ENCODE measurements at regions not wholly inside any gene's neighbourhood (a gene's known extent, or its start where the extent isn't known, plus 50 kb on each side); places are given as distances from the start of the nearest gene placed in this dataset.
"Not testable (repeated sequence)": the region's sequence is repeated elsewhere in the genome, so short reads cannot be mapped to it uniquely, and the experiment has no call there.

DNA sequence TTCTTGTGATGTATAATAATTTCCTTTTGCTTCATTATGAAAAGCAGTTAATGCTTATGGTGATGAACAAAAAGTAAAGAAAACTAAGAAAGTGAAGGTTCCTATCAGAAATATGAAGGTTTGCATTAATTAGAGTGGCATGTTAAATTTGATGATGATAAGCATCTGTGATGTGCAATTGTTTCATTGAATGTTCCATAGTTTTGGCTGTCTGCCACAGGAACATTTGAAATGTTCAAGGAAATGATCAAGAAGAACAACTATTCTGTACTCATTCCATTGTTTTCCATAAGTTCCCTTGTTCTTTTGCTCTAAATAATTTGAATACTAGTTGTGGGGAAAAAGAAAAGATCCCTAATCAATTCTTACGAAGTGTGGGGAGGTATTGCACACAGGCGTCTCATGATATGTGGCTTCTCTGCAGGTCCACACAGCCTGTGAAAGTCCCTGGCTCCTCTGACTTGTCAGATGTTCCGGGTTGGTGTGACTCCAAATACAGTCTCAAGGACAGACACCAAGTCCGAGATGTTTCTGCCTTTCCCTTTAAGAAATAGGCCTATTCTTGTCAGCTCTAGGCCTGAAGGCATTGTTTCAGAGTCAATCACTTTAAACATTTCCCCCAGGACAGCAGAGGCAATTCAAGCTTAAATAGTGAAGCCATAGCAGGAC is 152.6 kb upstream of the MAST4 start:
- Histone ChIP-seq H3K27ac (ENCODE audit: extremely low read depth, low read depth, low read length) (no peak overlapping the region), H3K4me3 (ENCODE audit: low read depth, low read length) (no peak overlapping the region), H3K36me3 (ENCODE audit: control insufficient read depth in 2 of 2, insufficient read depth in 1 of 2, low read length in 2 of 2) (no peaks in the 10 kb centered on the region), H3K9me3 (ENCODE audit: control insufficient read depth, insufficient read depth, low read depth, low read length) (no peaks in the 10 kb centered on the region), H3K4me1 (ENCODE audit: control insufficient read depth, insufficient read depth, low read length) (no peaks in the 10 kb centered on the region)
- CTCF ChIA-PET, result interaction anchor here (1.1 kb wide), 1 partner anchor 137 kb away, joined by 4 read pairs; no protein-coding TSS in a partner anchor
- TF ChIP-seq ZNF274 (IDR thresholded peaks at IDR 0.05; ENCODE audit: low read length) (no peak), ZNF274 (tag by site-specific recombination; IDR thresholded peaks at IDR 0.05; ENCODE audit: borderline replicate concordance) (no peak), TRIM28 (IDR thresholded peaks at IDR 0.05; ENCODE audit: borderline replicate concordance, low read length) (no peak), REPIN1 (tag by site-specific recombination; IDR thresholded peaks at IDR 0.05; ENCODE audit: low read depth) (no peak), ZNF792 (tag by site-specific recombination; IDR thresholded peaks at IDR 0.05) (no peak), ZIC2 (tag by site-specific recombination; IDR thresholded peaks at IDR 0.05) (no peak), ZNF132 (tag by site-specific recombination; IDR thresholded peaks at IDR 0.05; ENCODE audit: borderline replicate concordance) (no peak), ZNF626 (tag by site-specific recombination; IDR thresholded peaks at IDR 0.05) (no peak), HOXD13 (CRISPR knock-in tag; IDR thresholded peaks at IDR 0.05; ENCODE audit: borderline replicate concordance) (no peak), ZBTB48 (tag by site-specific recombination; IDR thresholded peaks at IDR 0.05) (no peak), ZNF133 (tag by site-specific recombination; IDR thresholded peaks at IDR 0.05) (no peak), ZNF211 (tag by site-specific recombination; IDR thresholded peaks at IDR 0.05; ENCODE audit: low read depth) (no peak), ZNF777 (tag by site-specific recombination; IDR thresholded peaks at IDR 0.05; ENCODE audit: borderline replicate concordance) (no peak), ZBTB7A (tag by site-specific recombination; IDR thresholded peaks at IDR 0.05; ENCODE audit: low read depth) (no peak), SP2 (tag by site-specific recombination; IDR thresholded peaks at IDR 0.05) (no peak), ZFP3 (tag by site-specific recombination; IDR thresholded peaks at IDR 0.05; ENCODE audit: low read depth) (no peak), SCRT1 (tag by site-specific recombination; IDR thresholded peaks at IDR 0.05; ENCODE audit: borderline replicate concordance) (no peak)
- TF ChIP-seq, protein P1, sequence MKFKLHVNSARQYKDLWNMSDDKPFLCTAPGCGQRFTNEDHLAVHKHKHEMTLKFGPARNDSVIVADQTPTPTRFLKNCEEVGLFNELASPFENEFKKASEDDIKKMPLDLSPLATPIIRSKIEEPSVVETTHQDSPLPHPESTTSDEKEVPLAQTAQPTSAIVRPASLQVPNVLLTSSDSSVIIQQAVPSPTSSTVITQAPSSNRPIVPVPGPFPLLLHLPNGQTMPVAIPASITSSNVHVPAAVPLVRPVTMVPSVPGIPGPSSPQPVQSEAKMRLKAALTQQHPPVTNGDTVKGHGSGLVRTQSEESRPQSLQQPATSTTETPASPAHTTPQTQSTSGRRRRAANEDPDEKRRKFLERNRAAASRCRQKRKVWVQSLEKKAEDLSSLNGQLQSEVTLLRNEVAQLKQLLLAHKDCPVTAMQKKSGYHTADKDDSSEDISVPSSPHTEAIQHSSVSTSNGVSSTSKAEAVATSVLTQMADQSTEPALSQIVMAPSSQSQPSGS (tag by site-specific recombination; IDR thresholded peaks at IDR 0.05; ENCODE audit: low read depth), result no peak
- TF ChIP-seq, protein P2, sequence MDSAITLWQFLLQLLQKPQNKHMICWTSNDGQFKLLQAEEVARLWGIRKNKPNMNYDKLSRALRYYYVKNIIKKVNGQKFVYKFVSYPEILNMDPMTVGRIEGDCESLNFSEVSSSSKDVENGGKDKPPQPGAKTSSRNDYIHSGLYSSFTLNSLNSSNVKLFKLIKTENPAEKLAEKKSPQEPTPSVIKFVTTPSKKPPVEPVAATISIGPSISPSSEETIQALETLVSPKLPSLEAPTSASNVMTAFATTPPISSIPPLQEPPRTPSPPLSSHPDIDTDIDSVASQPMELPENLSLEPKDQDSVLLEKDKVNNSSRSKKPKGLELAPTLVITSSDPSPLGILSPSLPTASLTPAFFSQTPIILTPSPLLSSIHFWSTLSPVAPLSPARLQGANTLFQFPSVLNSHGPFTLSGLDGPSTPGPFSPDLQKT (IDR thresholded peaks at IDR 0.05; ENCODE audit: borderline replicate concordance, low read depth, low read length), result no peak
- TF ChIP-seq, protein P3, sequence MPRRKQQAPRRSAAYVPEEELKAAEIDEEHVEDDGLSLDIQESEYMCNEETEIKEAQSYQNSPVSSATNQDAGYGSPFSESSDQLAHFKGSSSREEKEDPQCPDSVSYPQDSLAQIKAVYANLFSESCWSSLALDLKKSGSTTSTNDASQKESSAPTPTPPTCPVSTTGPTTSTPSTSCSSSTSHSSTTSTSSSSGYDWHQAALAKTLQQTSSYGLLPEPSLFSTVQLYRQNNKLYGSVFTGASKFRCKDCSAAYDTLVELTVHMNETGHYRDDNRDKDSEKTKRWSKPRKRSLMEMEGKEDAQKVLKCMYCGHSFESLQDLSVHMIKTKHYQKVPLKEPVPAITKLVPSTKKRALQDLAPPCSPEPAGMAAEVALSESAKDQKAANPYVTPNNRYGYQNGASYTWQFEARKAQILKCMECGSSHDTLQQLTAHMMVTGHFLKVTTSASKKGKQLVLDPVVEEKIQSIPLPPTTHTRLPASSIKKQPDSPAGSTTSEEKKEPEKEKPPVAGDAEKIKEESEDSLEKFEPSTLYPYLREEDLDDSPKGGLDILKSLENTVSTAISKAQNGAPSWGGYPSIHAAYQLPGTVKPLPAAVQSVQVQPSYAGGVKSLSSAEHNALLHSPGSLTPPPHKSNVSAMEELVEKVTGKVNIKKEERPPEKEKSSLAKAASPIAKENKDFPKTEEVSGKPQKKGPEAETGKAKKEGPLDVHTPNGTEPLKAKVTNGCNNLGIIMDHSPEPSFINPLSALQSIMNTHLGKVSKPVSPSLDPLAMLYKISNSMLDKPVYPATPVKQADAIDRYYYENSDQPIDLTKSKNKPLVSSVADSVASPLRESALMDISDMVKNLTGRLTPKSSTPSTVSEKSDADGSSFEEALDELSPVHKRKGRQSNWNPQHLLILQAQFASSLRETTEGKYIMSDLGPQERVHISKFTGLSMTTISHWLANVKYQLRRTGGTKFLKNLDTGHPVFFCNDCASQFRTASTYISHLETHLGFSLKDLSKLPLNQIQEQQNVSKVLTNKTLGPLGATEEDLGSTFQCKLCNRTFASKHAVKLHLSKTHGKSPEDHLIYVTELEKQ (tag by site-specific recombination; IDR thresholded peaks at IDR 0.05; ENCODE audit: borderline replicate concordance), result no peak
- POLR2A ChIA-PET, result no interaction called here

DNA sequence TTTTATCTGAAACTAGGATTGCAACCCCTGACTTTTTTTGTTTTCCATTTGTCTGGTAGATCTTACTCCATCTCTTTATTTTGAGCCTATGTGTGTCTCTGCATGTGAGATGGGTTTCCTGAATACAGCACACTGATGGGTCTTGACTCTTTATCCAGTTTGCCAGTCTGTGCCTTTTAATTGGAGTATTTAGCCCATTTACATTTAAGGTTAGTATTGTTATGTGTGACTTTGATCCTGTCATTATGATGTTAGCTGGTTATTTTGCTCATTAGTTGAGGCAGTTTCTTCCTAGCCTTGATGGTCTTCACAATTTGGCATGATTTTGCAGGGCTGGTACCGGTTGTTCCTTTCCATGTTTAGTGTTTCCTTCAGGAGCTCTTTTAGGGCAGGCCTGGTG is 148.1 kb upstream of the MAST4 start:
- H3K4me1 ChIP-seq (ENCODE audit: control insufficient read depth, insufficient read depth, low read length); H3K4me3 ChIP-seq (ENCODE audit: low read depth, low read length); CTCF ChIA-PET; H3K9me3 ChIP-seq (ENCODE audit: control insufficient read depth, insufficient read depth, low read depth, low read length); H3K36me3 ChIP-seq (ENCODE audit: control insufficient read depth in 2 of 2, insufficient read depth in 1 of 2, low read length in 2 of 2); H3K27ac ChIP-seq (ENCODE audit: extremely low read depth, low read depth, low read length); POLR2A ChIA-PET: not testable (repeated sequence)
